ENCODE measurements at regions not wholly inside any gene's neighbourhood (a gene's known extent, or its start where the extent isn't known, plus 50 kb on each side); places are given as distances from the start of the nearest gene placed in this dataset.

- Histone ChIP-seq H3K9me3 (ENCODE audit: insufficient read depth, low read depth, low read length) (no peaks in the 10 kb centered on the region), H3K4me3 (ENCODE audit: low read length, poor library complexity, severe bottlenecking) (no peak overlapping the region), H2AFZ (ENCODE audit: low read length) (no peak overlapping the region), H3K4me2 (ENCODE audit: low read depth, low read length, poor library complexity, severe bottlenecking) (no peak overlapping the region), H3K27me3 (ENCODE audit: insufficient read depth, low read length, poor library complexity, severe bottlenecking) (no peaks in the 10 kb centered on the region), H3K9me2 (replicated peaks; ENCODE audit: low read depth, low read length) (no peaks in the 10 kb centered on the region), H3F3A (ENCODE audit: low read depth) (no peaks in the 10 kb centered on the region), H3K36me3 (ENCODE audit: insufficient read depth, low read length) (no peaks in the 10 kb centered on the region), H3K79me2 (ENCODE audit: insufficient read depth, low read length) (no peaks in the 10 kb centered on the region), H4K20me1 (ENCODE audit: insufficient read depth, low read length, poor library complexity, severe bottlenecking) (no peaks in the 10 kb centered on the region), H3K9ac (ENCODE audit: low read depth, low read length, poor library complexity, severe bottlenecking) (no peak overlapping the region), H3K4me1 (ENCODE audit: insufficient read depth, low read length, poor library complexity, severe bottlenecking) (no peaks in the 10 kb centered on the region)
- TF ChIP-seq EZH2phosphoT487 (IDR thresholded peaks at IDR 0.05; ENCODE audit: borderline replicate concordance) = no peak
- TF ChIP-seq CTCF (conservative IDR thresholded peaks at IDR 0.05; ENCODE audit: low read length) = no peak
These were observed 256.9 kb upstream of the TUSC1 start for GRCh38 chr9:25935188-25935587.

- Histone ChIP-seq H3K4me3 (ENCODE audit: low read length, poor library complexity, severe bottlenecking) (no peak overlapping the region), H3K9ac (ENCODE audit: low read depth, low read length, poor library complexity, severe bottlenecking) (no peak overlapping the region), H4K20me1 (ENCODE audit: insufficient read depth, low read length, poor library complexity, severe bottlenecking) (no peaks in the 10 kb centered on the region), H3K36me3 (ENCODE audit: insufficient read depth, low read length) (no peaks in the 10 kb centered on the region), H3K4me2 (ENCODE audit: low read depth, low read length, poor library complexity, severe bottlenecking) (no peak overlapping the region), H3K4me1 (ENCODE audit: insufficient read depth, low read length, poor library complexity, severe bottlenecking) (no peaks in the 10 kb centered on the region), H3K79me2 (ENCODE audit: insufficient read depth, low read length) (no peaks in the 10 kb centered on the region), H3K27me3 (ENCODE audit: insufficient read depth, low read length, poor library complexity, severe bottlenecking) (no peaks in the 10 kb centered on the region), H3K9me2 (replicated peaks; ENCODE audit: low read depth, low read length) (no peaks in the 10 kb centered on the region), H3F3A (ENCODE audit: low read depth) (no peaks in the 10 kb centered on the region), H2AFZ (ENCODE audit: low read length) (no peak overlapping the region), H3K9me3 (ENCODE audit: insufficient read depth, low read depth, low read length) (no peaks in the 10 kb centered on the region)
- no peak for TF ChIP-seq CTCF (conservative IDR thresholded peaks at IDR 0.05; ENCODE audit: low read length)
- no peak for TF ChIP-seq EZH2phosphoT487 (IDR thresholded peaks at IDR 0.05; ENCODE audit: borderline replicate concordance)
These were observed 240.5 kb upstream of the TUSC1 start for GRCh38 chr9:25918761-25919160.

GRCh38 chr9:25917731-25918362 is 239.6 kb upstream of the TUSC1 start:
- H3K4me3 ChIP-seq (ENCODE audit: low read length, poor library complexity, severe bottlenecking) = no peak overlapping the region
- H4K20me1 ChIP-seq (ENCODE audit: insufficient read depth, low read length, poor library complexity, severe bottlenecking) = no peaks in the 10 kb centered on the region
- no peaks in the 10 kb centered on the region for H3K9me3 ChIP-seq (ENCODE audit: insufficient read depth, low read depth, low read length)
- no peaks in the 10 kb centered on the region for H3F3A ChIP-seq (ENCODE audit: low read depth)
- H3K4me1 ChIP-seq (ENCODE audit: insufficient read depth, low read length, poor library complexity, severe bottlenecking) = no peaks in the 10 kb centered on the region
- no peaks in the 10 kb centered on the region for H3K36me3 ChIP-seq (ENCODE audit: insufficient read depth, low read length)
- H3K9me2 ChIP-seq (replicated peaks; ENCODE audit: low read depth, low read length) = no peaks in the 10 kb centered on the region
- TF ChIP-seq EZH2phosphoT487 (IDR thresholded peaks at IDR 0.05; ENCODE audit: borderline replicate concordance) (no peak), CTCF (conservative IDR thresholded peaks at IDR 0.05; ENCODE audit: low read length) (no peak)
- no peak overlapping the region for H3K4me2 ChIP-seq (ENCODE audit: low read depth, low read length, poor library complexity, severe bottlenecking)
- H2AFZ ChIP-seq (ENCODE audit: low read length) = no peak overlapping the region
- no peak overlapping the region for H3K9ac ChIP-seq (ENCODE audit: low read depth, low read length, poor library complexity, severe bottlenecking)
- H3K27me3 ChIP-seq (ENCODE audit: insufficient read depth, low read length, poor library complexity, severe bottlenecking) = no peaks in the 10 kb centered on the region
- no peaks in the 10 kb centered on the region for H3K79me2 ChIP-seq (ENCODE audit: insufficient read depth, low read length)
